Stimulated activated CD8-positive, alpha-beta memory T cell treated with anti-CD3 and anti-CD28 coated beads, Interleukin-4, amount 100 ng/mL, for 1 hour (primary cell): ENCODE measurements at regions not wholly inside any gene's neighbourhood (a gene's known extent, or its start where the extent isn't known, plus 50 kb on each side); places are given as distances from the start of the nearest gene placed in this dataset.

Experiments used
- DNase-seq, 2 donors: peaks; one replicate each; pipeline ENCODE4 v3.0.0-alpha.2; 2020; ENCODE audit warnings: low read depth in 2 of 2, low spot score in 1 of 2

DNA sequence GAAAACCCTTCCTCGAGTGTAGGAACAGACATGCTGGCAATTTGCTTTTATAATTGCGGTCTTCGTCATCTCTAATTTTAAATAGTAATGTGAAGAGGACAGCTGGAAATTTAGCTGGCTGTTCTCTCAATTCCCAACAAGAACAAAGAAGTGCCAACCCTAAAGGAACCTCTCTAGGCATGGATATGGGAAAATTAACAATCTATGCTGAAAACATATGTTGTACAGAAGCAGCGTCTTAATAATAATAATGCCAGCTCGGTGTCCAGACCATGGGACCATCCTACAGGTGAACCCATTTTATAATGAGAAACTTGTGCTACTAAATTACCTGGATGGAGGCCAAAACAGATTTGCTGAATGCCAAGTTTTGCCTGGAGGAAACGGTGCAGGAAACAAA lies 641.4 kb upstream of the MGMT start:
- no peak for DNase-seq

- no peak for DNase-seq
These were observed 633.4 kb upstream of the MGMT start for GRCh38 chr10:128833671-128834070.

GRCh38 chr10:128835361-128835760 lies 631.7 kb upstream of the MGMT start:
- no peak for DNase-seq

GRCh38 chr10:128837478-128837877 lies 629.6 kb upstream of the MGMT start:
- DNase-seq = no peak

DNA sequence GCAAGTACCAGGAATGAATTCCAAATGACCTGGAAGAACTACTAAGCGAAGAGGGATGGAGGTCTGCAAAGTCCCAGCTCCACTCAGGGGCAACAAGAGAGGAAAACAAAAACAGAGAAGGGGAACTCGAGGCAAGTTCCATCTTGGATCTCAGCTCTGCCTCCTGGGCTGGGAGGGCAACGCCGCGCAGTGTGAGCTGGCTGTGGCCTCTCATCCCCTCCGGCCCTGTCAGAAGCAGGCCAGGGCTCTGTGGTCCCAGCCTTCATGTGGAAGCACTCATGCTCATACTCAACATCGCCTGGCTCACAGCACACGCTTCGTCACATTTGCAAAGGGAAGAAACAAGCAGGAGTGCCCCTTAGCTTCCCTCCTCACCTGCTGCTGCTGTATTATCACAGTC lies 627.9 kb upstream of the MGMT start:
- DNase-seq = no peak

- DNase-seq = no peak
These were observed 627.3 kb upstream of the MGMT start for GRCh38 chr10:128839701-128840100.

DNA sequence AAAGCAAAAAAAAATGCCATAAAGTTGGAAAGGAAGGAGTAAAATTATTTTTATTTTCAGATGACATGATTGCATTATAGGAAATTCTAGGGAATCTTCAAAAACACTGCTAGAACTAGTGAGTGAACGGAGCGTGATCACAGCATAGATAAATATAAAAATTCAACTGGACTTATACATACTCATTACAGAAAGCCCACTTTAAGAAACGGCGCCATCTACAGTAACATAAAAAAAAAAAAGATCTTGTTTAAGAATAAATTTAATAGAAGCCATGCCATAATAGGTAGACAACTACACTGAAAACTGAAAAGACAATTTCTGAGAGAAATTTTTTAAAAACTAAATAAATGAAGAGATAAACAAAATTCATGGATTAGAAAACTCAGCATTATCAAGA lies 623.1 kb upstream of the MGMT start:
- DNase-seq = no peak

DNA sequence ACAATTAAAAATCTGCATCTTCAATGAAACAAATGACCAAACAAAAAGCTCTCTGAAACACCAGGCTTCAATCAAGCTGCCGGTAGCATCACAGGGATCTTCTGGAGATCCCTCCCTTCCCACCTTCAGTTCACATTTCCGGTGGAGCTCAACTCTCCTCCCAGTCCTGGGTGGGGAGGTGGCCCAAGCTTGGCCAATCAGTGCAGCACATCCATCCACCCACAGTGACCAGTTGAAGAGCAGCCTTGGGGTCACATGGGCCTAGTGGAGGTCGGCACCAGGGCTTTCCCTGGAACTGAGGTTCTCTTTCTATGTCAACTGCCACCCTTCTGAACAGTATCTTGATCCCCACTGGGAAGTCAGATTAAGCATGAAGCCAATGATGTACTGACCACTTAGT lies 620.1 kb upstream of the MGMT start:
- DNase-seq = no peak

GRCh38 chr10:128848810-128849209 lies 618.2 kb upstream of the MGMT start:
- DNase-seq = no peak

DNA sequence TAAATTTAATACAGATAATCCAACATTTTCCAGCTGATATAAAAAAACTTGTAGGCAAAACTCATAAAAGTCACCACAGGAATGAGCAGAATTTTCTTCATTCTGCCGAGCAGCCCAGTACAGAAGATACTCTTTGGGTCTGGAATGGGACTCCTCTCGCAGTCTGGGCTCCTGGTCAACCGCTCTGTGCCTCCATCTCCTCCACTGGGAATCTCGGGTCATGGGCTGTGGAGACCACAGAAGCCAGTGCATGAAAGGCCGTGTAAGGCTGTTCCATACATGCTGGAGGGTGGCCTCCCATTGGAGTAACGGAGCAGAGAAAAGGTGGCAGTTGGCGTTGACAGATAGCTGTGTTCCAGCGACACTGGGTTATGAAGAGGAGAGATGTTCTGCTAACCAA lies 616.4 kb upstream of the MGMT start:
- DNase-seq = no peak

GRCh38 chr10:128851281-128851680 lies 615.8 kb upstream of the MGMT start:
- DNase-seq = no peak

- no peak for DNase-seq
These were observed 615.3 kb upstream of the MGMT start for GRCh38 chr10:128851726-128852125.

- DNase-seq = no peak
These were observed 614.6 kb upstream of the MGMT start for GRCh38 chr10:128852449-128852848.

DNA sequence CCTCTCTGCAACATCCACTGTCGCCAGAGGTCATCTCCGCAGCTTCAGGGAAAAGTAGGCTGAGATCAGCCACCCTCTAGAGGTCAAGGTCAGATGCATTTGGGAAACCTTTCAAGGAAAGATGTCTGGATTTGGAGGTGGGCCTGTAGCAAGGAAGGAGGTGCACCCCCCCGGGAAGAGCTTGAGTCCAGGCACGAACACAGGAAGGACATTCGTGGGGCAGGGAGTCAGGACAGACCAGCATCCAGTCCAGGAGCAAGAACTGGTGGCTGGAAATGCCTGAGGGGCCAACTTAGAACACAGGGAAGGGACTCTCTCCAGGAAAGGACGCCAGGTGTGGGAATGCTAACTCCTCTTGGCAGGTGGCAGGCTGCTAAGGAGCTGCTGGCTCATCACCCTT lies 614.1 kb upstream of the MGMT start:
- no peak for DNase-seq

DNA sequence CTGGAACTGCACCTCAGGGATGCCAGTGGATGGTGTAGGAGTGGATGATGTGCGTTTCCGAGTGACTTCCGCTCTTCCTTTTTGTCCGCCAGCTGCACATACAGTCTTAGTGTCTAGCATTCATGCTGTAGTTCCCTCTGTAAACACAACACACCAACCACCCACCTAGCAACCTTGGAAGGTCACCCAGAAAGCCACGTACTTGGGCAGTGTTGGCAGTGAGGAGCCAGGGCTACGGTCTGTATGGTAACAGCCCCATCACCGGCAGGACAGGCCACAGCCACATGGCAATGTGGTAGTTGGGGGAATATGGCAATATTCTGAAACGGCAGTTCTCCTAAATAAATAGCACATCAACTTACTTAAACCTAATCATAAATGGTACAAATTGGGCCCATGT lies 613.5 kb upstream of the MGMT start:
- no peak for DNase-seq

DNA sequence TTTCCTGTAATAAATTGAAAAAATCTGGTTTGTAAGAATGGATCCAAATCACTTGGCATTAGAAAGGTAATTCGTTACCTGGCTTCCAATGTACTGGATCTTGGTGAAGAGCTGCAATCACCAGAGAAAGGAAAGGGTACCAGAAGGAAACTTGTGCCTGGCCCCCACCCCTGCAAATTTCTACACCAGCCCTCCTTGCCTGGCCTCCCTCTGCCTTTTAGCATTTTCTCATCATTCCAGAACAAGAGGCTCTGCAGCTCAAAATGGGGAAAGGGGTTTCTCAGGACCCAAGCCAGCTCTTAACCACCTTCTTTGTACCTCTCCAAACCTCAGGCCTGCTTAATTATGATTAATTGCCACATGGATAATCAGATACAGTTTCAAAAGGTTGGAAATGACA lies 612.8 kb upstream of the MGMT start:
- no peak for DNase-seq

DNA sequence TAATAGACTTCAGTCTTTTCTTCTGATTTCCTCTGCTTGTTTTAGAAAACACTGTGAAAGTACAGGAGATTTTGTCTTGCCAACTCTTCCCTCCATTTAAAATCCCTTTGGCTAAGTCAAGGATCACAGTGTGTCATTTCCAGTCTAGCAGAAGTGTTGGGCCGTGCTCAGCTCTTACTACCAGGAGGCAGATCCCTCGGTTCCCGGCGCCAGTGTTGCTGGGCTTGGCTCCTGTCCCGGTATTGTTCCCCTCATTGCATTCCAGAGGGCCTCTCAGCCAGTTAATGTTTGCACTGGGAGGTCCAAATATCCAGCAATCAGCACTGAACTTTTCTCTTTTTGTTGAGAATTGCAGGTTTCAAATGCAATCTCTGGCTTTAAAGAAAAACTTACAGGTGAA lies 612.1 kb upstream of the MGMT start:
- DNase-seq = no peak

DNA sequence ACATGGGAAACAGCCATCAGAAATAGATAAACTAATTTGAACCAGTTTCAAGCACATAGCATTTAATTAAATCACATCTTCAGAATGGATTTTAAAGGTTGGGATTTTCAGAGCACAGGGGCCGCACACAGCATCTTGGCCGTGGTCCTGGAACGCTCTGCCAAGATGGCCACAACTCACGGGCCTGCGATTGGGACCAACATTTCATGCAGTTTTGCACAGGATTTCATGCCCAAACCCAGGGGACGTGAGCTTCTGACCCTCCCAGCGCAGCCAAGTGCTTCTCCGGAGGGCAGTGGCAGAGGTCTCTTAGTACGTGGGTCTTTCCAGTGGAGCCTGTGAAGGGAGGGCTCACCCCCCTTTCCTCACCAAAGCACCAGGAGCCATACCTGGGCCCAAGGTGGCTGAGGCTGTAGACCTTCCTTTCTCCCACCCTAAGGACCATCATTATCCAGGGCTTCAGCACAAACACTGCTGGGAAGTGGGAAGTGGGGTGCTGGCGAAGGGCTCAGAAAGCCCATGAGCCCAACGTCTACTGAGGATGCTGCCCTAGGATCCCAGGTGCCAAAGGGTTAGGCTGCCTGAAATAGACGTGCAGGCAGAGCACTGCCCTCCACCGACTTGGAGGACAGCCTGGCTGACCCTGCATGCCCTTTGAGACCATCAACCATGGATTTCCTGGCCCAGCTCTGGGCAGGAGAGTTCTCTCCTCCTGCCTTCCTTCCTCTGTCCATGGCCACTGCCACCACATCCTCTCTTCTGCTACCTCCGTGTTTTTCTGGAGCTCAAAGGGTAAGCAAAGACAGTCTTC lies 611.2 kb upstream of the MGMT start:
- no peak for DNase-seq

DNA sequence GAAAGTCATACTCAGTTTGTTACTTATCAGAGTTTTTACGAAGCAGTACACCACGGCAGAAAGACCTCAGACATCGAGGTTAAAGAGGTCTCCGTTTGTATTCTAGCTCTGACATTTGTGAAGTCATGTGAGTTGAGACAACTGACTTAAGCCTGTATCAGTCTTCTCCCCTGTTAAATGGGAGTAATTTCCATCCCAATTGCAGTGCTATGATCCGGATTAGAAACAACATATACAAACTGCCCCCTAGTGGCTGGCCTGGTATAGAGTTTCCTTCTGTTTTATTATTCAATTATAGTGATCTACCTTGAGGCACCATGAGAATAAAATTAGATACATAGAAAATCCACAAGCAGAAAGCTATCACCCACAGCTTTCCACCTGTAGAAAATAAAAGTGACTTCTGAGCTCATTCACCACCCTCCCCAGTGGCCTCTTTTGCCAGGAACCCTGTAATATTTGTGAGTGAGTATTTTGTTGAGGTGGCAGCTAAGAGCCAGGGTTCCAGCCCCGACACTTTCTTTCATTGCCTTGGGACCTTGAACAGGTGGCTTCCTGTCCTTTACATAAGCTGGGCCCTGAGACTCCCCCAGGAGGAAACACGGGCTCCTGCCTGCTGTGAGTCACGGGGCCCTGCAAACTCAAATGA lies 607.2 kb upstream of the MGMT start:
- DNase-seq = no peak

DNA sequence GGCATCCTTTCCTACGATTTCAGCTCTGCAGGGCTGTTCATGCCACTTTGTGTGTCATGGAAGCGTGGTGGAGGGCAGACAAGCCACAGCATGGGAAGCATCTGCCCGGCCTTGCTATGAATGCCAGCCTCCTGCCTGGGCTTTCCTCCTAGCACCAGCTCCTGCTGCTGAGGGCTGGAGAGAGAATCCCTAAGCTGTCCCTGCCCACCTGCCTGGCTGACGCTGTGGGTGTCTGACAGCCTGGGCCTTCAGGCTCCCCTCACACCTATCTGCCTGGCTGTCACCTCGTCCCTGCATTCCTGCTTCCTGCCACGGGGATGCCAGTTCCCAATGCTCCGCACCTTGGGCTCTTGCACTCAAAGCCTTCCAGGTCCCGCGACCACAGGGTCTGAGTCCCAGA lies 606.5 kb upstream of the MGMT start:
- no peak for DNase-seq

DNA sequence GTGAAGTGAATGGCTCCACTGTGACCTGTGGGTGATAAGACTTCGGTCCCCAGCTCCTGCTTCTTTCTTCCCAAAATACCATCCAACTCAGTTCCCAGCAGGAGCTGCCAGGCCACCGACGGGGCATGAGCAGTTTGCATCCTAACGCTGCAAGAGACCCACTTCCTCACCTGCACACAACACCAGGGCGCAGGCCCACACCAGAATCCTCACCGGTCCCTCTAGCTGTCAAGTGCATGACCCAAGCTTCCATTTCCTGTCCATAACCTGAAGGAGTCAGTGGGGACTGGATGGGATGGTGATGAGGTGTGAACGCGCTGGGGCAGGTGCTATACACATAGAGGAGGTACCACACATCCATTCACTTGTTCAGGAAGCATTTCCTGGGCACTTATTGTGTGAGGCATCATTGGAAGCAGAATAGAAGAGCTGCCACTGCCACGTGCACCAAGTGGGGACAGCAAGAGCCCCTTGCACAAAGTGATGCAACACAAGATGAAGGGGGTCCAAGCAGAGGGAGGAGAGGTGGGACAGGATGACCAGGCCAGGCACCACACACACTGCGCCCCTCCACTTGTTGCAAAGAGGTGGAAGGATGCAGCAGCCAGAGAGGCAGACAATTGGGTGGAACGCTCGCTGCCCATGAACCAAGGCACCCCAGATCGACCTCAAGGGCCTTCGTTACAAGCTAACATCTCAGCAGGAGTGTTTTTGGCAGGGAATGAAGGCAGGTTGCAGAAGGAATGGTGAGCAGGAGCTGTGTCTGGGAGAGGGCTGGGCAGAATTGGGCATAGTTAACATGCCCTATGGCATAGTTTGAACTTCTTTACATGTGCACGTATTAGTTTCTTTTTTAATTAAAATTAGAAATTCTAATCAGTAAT lies 605.8 kb upstream of the MGMT start:
- DNase-seq = no peak

DNA sequence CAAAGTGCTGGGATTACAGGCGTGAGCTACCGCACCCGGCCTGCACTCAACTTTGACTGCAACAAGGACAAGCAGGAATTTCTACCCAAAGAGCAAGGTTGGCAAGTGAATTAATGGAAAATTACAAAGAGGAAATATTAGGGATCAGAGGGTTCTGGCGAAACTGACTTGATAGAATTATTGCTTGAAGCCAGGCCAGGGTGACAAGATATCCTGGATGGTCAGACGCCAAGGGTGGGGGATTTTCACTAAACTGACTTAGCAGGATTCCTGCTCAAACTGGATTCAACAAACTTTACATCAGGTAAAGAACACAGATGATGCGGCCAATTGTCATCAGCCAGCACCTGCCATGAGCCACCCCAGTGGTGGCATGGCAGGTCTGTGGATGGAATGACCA lies 603.6 kb upstream of the MGMT start:
- DNase-seq = no peak
